Ishikawa (cell line): ENCODE measurements at regions not wholly inside any gene's neighbourhood (a gene's known extent, or its start where the extent isn't known, plus 50 kb on each side); places are given as distances from the start of the nearest gene placed in this dataset.

ENCODE experiments used
- CEBPB ChIP-seq: IDR thresholded peaks from 2 replicates; pipeline ENCODE4 v1.6.1; 2012
- CREB1 ChIP-seq: IDR thresholded peaks from 2 replicates; pipeline ENCODE4 v1.6.1; 2012; ENCODE audit warnings: low read depth
- EGR1 ChIP-seq: IDR thresholded peaks from 2 replicates; pipeline ENCODE4 v1.6.1; 2012
- EP300 ChIP-seq: IDR thresholded peaks from 2 replicates; pipeline ENCODE4 v1.6.1; 2012; ENCODE audit warnings: borderline replicate concordance
- FOXM1 ChIP-seq: IDR thresholded peaks from 2 replicates; pipeline ENCODE4 v1.6.1; 2012; ENCODE audit warnings: low read depth, borderline replicate concordance
- MAX ChIP-seq: IDR thresholded peaks from 2 replicates; pipeline ENCODE4 v1.6.1; 2012
- NFIC ChIP-seq: IDR thresholded peaks from 2 replicates; pipeline ENCODE4 v1.6.1; 2012
- RAD21 ChIP-seq: IDR thresholded peaks from 2 replicates; pipeline ENCODE4 v1.6.1; 2012; ENCODE audit warnings: low read depth
- REST ChIP-seq: IDR thresholded peaks from 2 replicates; pipeline ENCODE4 v1.6.1; 2012; ENCODE audit warnings: low read depth, mild to moderate bottlenecking
- TAF1 ChIP-seq: IDR thresholded peaks from 2 replicates; pipeline ENCODE4 v1.6.1; 2012; ENCODE audit warnings: low read depth, mild to moderate bottlenecking
- TCF12 ChIP-seq: IDR thresholded peaks from 2 replicates; pipeline ENCODE4 v1.6.1; 2012; ENCODE audit warnings: low read depth
- TEAD4 ChIP-seq: IDR thresholded peaks from 2 replicates; pipeline ENCODE4 v1.6.1; 2012
- USF1 ChIP-seq: IDR thresholded peaks from 2 replicates; pipeline ENCODE4 v1.6.1; 2012
- YY1 ChIP-seq: IDR thresholded peaks from 2 replicates; pipeline ENCODE4 v1.6.1; 2012; ENCODE audit warnings: low read depth
- ZBTB7A ChIP-seq: IDR thresholded peaks from 2 replicates; pipeline ENCODE4 v1.6.1; 2012; ENCODE audit warnings: low read depth

- TF ChIP-seq YY1 = no peak
- no peak for TF ChIP-seq REST
- TF ChIP-seq FOXM1 = no peak
- no peak for TF ChIP-seq CEBPB
- TF ChIP-seq NFIC = no peak
- no peak for TF ChIP-seq TCF12
- no peak for TF ChIP-seq EGR1
- TF ChIP-seq EP300 = no peak
- TF ChIP-seq RAD21 = no peak
- no peak for TF ChIP-seq TEAD4
- no peak for TF ChIP-seq USF1
- TF ChIP-seq TAF1 = no peak
Observed at GRCh38 chr10:31599626-31600504, 280.8 kb downstream of the ZEB1 start.

- TF ChIP-seq EGR1 (no peak), TEAD4 (no peak), TCF12 (no peak), TAF1 (no peak), YY1 (no peak), ZBTB7A (no peak), CREB1 (no peak)
Observed at GRCh38 chr10:31596765-31597164, 277.7 kb downstream of the ZEB1 start.

GRCh38 chr10:31595992-31596391, 277.0 kb downstream of the ZEB1 start:
- TF ChIP-seq FOXM1 (no peak), REST (no peak), EP300 (no peak), TCF12 (no peak), EGR1 (no peak), USF1 (no peak), YY1 (no peak)

GRCh38 chr10:31594347-31594873, 275.4 kb downstream of the ZEB1 start:
- no peak for TF ChIP-seq CREB1
- no peak for TF ChIP-seq MAX
- no peak for TF ChIP-seq REST
- no peak for TF ChIP-seq YY1
- no peak for TF ChIP-seq TEAD4
- TF ChIP-seq CEBPB = no peak
- no peak for TF ChIP-seq USF1
- TF ChIP-seq ZBTB7A = no peak
- TF ChIP-seq FOXM1 = no peak
- no peak for TF ChIP-seq TAF1
- TF ChIP-seq TCF12 = no peak
- TF ChIP-seq EP300 = no peak

GRCh38 chr10:31593124-31593523, 274.1 kb downstream of the ZEB1 start:
- no peak for TF ChIP-seq TCF12
- TF ChIP-seq RAD21 = no peak
- no peak for TF ChIP-seq TAF1
- no peak for TF ChIP-seq MAX
- no peak for TF ChIP-seq NFIC
- TF ChIP-seq EP300 = no peak
- TF ChIP-seq FOXM1 = no peak
- TF ChIP-seq REST = no peak
- no peak for TF ChIP-seq YY1
- TF ChIP-seq CREB1 = no peak
- TF ChIP-seq ZBTB7A = no peak
- no peak for TF ChIP-seq CEBPB
- TF ChIP-seq EGR1 = no peak
- no peak for TF ChIP-seq TEAD4
- TF ChIP-seq USF1 = no peak
